ENCODE measurements at regions not wholly inside any gene's neighbourhood (a gene's known extent, or its start where the extent isn't known, plus 50 kb on each side); places are given as distances from the start of the nearest gene placed in this dataset.
"Not testable (repeated sequence)": the region's sequence is repeated elsewhere in the genome, so short reads cannot be mapped to it uniquely, and the experiment has no call there.

- no peak for DNase-seq
These were observed 381.5 kb upstream of the STXBP6 start for GRCh38 chr14:25431211-25432076.

- DNase-seq = no peak
These were observed 380.9 kb upstream of the STXBP6 start for GRCh38 chr14:25430808-25431207.

GRCh38 chr14:25412998-25413397, 363.1 kb upstream of the STXBP6 start:
- DNase-seq = no peak

GRCh38 chr14:25411781-25412757, 362.1 kb upstream of the STXBP6 start:
- no peak for DNase-seq

- no peak for DNase-seq
These were observed 356.9 kb upstream of the STXBP6 start for GRCh38 chr14:25406818-25407217.

- peak; percentile 25 to 35 for DNase-seq
These were observed 350.8 kb upstream of the STXBP6 start for GRCh38 chr14:25400607-25401206.

GRCh38 chr14:25396128-25396527, 346.2 kb upstream of the STXBP6 start:
- no peak for DNase-seq

- DNase-seq = no peak
These were observed 344.9 kb upstream of the STXBP6 start for GRCh38 chr14:25394791-25395391.

- DNase-seq = no peak
These were observed 344.4 kb upstream of the STXBP6 start for GRCh38 chr14:25394356-25394755.

GRCh38 chr14:25389948-25390347, 340.0 kb upstream of the STXBP6 start:
- no peak for DNase-seq

- DNase-seq = no peak
These were observed 331.6 kb upstream of the STXBP6 start for GRCh38 chr14:25381498-25381897.

GRCh38 chr14:25375639-25376038, 325.7 kb upstream of the STXBP6 start:
- DNase-seq = no peak

GRCh38 chr14:25371068-25371467, 321.1 kb upstream of the STXBP6 start:
- no peak for DNase-seq

GRCh38 chr14:25370057-25370456, 320.1 kb upstream of the STXBP6 start:
- DNase-seq = not testable (repeated sequence)

- DNase-seq = no peak
These were observed 308.4 kb upstream of the STXBP6 start for GRCh38 chr14:25358330-25358729.

GRCh38 chr14:25351269-25351668, 301.3 kb upstream of the STXBP6 start:
- no peak for DNase-seq

- no peak for DNase-seq
These were observed 300.9 kb upstream of the STXBP6 start for GRCh38 chr14:25350802-25351201.

- DNase-seq = no peak
These were observed 300.1 kb upstream of the STXBP6 start for GRCh38 chr14:25350021-25350420.

GRCh38 chr14:25349269-25349668, 299.3 kb upstream of the STXBP6 start:
- no peak for DNase-seq

- DNase-seq = no peak
These were observed 290.9 kb upstream of the STXBP6 start for GRCh38 chr14:25340882-25341281.

GRCh38 chr14:25322784-25323183, 272.8 kb upstream of the STXBP6 start:
- no peak for DNase-seq

GRCh38 chr14:25316007-25316406, 266.1 kb upstream of the STXBP6 start:
- DNase-seq = not testable (repeated sequence)

- no peak for DNase-seq
These were observed 258.3 kb upstream of the STXBP6 start for GRCh38 chr14:25308244-25308643.

All from activated T-cell treated with anti-CD3 and anti-CD28 coated beads, Interleukin-2, amount 50 U/mL, for 48 hours (primary cell).